Stomach smooth muscle (tissue), 2 donors: ENCODE measurements at regions not wholly inside any gene's neighbourhood (a gene's known extent, or its start where the extent isn't known, plus 50 kb on each side); places are given as distances from the start of the nearest gene placed in this dataset.
"Not testable (repeated sequence)": the region's sequence is repeated elsewhere in the genome, so short reads cannot be mapped to it uniquely, and the experiment has no call there.

Experiments used
- H3K27ac ChIP-seq: one replicate; pipeline ENCODE4 v1.7.0; 2013; ENCODE audit warnings: mild to moderate bottlenecking, low read length, inconsistent platforms
- H3K27me3 ChIP-seq, 2 donors: one replicate each; pipeline ENCODE4 v1.7.0; 2013; ENCODE audit warnings: low read length in 2 of 2; ENCODE audit not compliant: insufficient read depth in 2 of 2, control insufficient read depth in 1 of 2
- H3K36me3 ChIP-seq, 2 donors: one replicate each; pipeline ENCODE4 v1.7.0; 2013; ENCODE audit warnings: low read length in 2 of 2; ENCODE audit not compliant: control insufficient read depth in 2 of 2, insufficient read depth in 2 of 2
- H3K4me1 ChIP-seq: one replicate; pipeline ENCODE4 v1.7.0; 2013; ENCODE audit warnings: low read length; ENCODE audit not compliant: control insufficient read depth, insufficient read depth
- H3K4me3 ChIP-seq, 2 donors: one replicate each; pipeline ENCODE4 v1.7.0; 2013; ENCODE audit warnings: low read length in 2 of 2
- H3K9ac ChIP-seq, 2 donors: one replicate each; pipeline ENCODE4 v1.7.0; 2013; ENCODE audit warnings: low read length in 2 of 2, mild to moderate bottlenecking in 1 of 2
- H3K9me3 ChIP-seq, 2 donors: one replicate each; pipeline ENCODE4 v1.7.0; 2013; ENCODE audit warnings: low read length in 2 of 2; ENCODE audit not compliant: control insufficient read depth in 2 of 2
- donor health status: healthy.
- donor health status: Pancreatic carcinoma.

- not testable (repeated sequence) for H3K4me1 ChIP-seq, H3K27me3 ChIP-seq, H3K9me3 ChIP-seq, H3K36me3 ChIP-seq, H3K27ac ChIP-seq, H3K4me3 ChIP-seq, H3K9ac ChIP-seq
Measured at GRCh38 chr5:87212183-87212582, 55.5 kb upstream of the RASA1 start.

- not testable (repeated sequence) for H3K4me1 ChIP-seq, H3K36me3 ChIP-seq, H3K9ac ChIP-seq, H3K27me3 ChIP-seq, H3K9me3 ChIP-seq, H3K4me3 ChIP-seq, H3K27ac ChIP-seq
Measured at GRCh38 chr5:87217480-87217879, 50.2 kb upstream of the RASA1 start.
